K562 (cell line): ENCODE measurements at regions not wholly inside any gene's neighbourhood (a gene's known extent, or its start where the extent isn't known, plus 50 kb on each side); places are given as distances from the start of the nearest gene placed in this dataset.

Experiments used
- CBX1 ChIP-seq: sonication (generic); IDR thresholded peaks from 2 replicates; pipeline ENCODE4 v1.6.1; 2016; ENCODE audit warnings: antibody characterized with exemption, low read depth, mild to moderate bottlenecking
- ESRRA ChIP-seq: fragments of 450-650 bp; IDR thresholded peaks from 2 replicates; pipeline ENCODE4 v1.6.1; 2014; ENCODE audit warnings: low read depth, mild to moderate bottlenecking, moderate library complexity, borderline replicate concordance
- ETV5 ChIP-seq: sonication (generic); formaldehyde crosslinking; IDR thresholded peaks from 2 replicates; pipeline ENCODE4 v1.4.0; 2020; ENCODE audit warnings: low read depth, mild to moderate bottlenecking, missing genetic modification reagents
- FOS ChIP-seq: IDR thresholded peaks from 3 replicates; pipeline ENCODE4 v1.6.1; 2011; ENCODE audit not compliant: insufficient read length; ENCODE audit errors: extremely low read depth
- HLTF ChIP-seq: fragments of 450-650 bp; IDR thresholded peaks from 2 replicates; pipeline ENCODE4 v1.6.1; 2016
- KAT7 ChIP-seq: sonication (generic); formaldehyde crosslinking; IDR thresholded peaks from 2 replicates; pipeline ENCODE4 v1.8.0; 2022; ENCODE audit warnings: missing genetic modification reagents, mild to moderate bottlenecking, borderline replicate concordance
- POLR2G ChIP-seq: fragments of 200-400 bp; formaldehyde crosslinking; IDR thresholded peaks from 2 replicates; pipeline ENCODE4 v1.6.1; 2017; ENCODE audit warnings: low read depth, mild to moderate bottlenecking, antibody characterized with exemption, low read length, moderate library complexity
- SMARCB1 ChIP-seq: IDR thresholded peaks from 2 replicates; pipeline ENCODE4 v1.6.1; 2011; ENCODE audit warnings: improper control_type of control experiment, low read depth; ENCODE audit not compliant: insufficient read length
- TBP ChIP-seq: optimal IDR thresholded peaks from 2 replicates; pipeline ENCODE3; 2011; ENCODE audit warnings: low read depth, low read length, improper control_type of control experiment
- ZBTB40 ChIP-seq, 2 experiments: fragments of 450-650 bp in 1 of 2; sonication (generic) in 1 of 2; formaldehyde crosslinking in 1 of 2; IDR thresholded peaks; 2 replicates each; pipeline versions ENCODE4 v1.7.1 to v1.9.0; 2016 to 2022; ENCODE audit warnings: inconsistent platforms in 1 of 2, mild to moderate bottlenecking in 1 of 2, missing genetic modification reagents in 1 of 2
- ZNF280A ChIP-seq: fragments of 450-650 bp; IDR thresholded peaks from 2 replicates; pipeline ENCODE4 v1.6.1; 2018; ENCODE audit warnings: mild to moderate bottlenecking, low read depth; ENCODE audit not compliant: partially characterized antibody
- ZNF668 ChIP-seq: fragments of 250-450 bp; sonication (Bioruptor Pico); IDR thresholded peaks from 2 replicates; pipeline ENCODE4 v1.8.0; 2022; ENCODE audit warnings: mild to moderate bottlenecking, inconsistent platforms

GRCh38 chr12:91616416-91616815 is 433.8 kb upstream of the DCN start (continued):
- no peak for TF ChIP-seq ZBTB40 (IDR thresholded peaks at IDR 0.05)
- no peak for TF ChIP-seq ZBTB40 (CRISPR knock-in tag; IDR thresholded peaks at IDR 0.05)
- no peak for TF ChIP-seq KAT7 (CRISPR knock-in tag)
- TF ChIP-seq HLTF = no peak
- no peak for TF ChIP-seq POLR2G
- no peak for TF ChIP-seq ZNF668 (CRISPR knock-in tag)
- no peak for TF ChIP-seq ESRRA
- TF ChIP-seq ETV5 (CRISPR knock-in tag) = no peak
- no peak for TF ChIP-seq SMARCB1
- no peak for TF ChIP-seq CBX1
- no peak for TF ChIP-seq ZNF280A
- TF ChIP-seq TBP = no peak
- no peak for TF ChIP-seq FOS
